ENCODE measurements at regions not wholly inside any gene's neighbourhood (a gene's known extent, or its start where the extent isn't known, plus 50 kb on each side); places are given as distances from the start of the nearest gene placed in this dataset.

- no peak for TF ChIP-seq POLR2A (IDR thresholded peaks at IDR 0.05)
- TF ChIP-seq CTCF (IDR thresholded peaks at IDR 0.05): no peak
Measured at GRCh38 chr15:35720984-35721383, 175.0 kb upstream of the DPH6 start.

Data from lower leg skin (tissue), 3 donors.